Neural progenitor cell (in vitro differentiated cells): ENCODE measurements at regions not wholly inside any gene's neighbourhood (a gene's known extent, or its start where the extent isn't known, plus 50 kb on each side); places are given as distances from the start of the nearest gene placed in this dataset.

Experiments
- DNase-seq: peaks from one replicate; pipeline ENCODE4 v3.0.0-alpha.2; 2016; ENCODE audit warnings: low spot score
- H2AFZ ChIP-seq: fragments of 200-600 bp; sonication (generic); replicated peaks from 2 replicates; pipeline ENCODE4 v1.6.1; 2016; ENCODE audit warnings: antibody characterized with exemption
- H3F3A ChIP-seq: fragments of 200-600 bp; sonication (generic); 2 replicates; pipeline ENCODE4 v1.6.1; 2016; ENCODE audit warnings: antibody characterized with exemption, low read depth
- H3K27ac ChIP-seq: fragments of 200-600 bp; sonication (generic); 2 replicates; pipeline ENCODE4 v1.5.1; 2016; ENCODE audit warnings: mild to moderate bottlenecking
- H3K27me3 ChIP-seq: fragments of 200-600 bp; sonication (generic); 2 replicates; pipeline ENCODE4 v1.6.1; 2016; ENCODE audit warnings: mild to moderate bottlenecking, moderate library complexity
- H3K36me3 ChIP-seq: fragments of 200-600 bp; sonication (generic); 2 replicates; pipeline ENCODE4 v1.5.1; 2016
- H3K4me1 ChIP-seq: fragments of 200-600 bp; sonication (generic); 2 replicates; pipeline ENCODE4 v1.6.1; 2016; ENCODE audit warnings: mixed run types
- H3K4me2 ChIP-seq: fragments of 200-600 bp; sonication (generic); 2 replicates; pipeline ENCODE4 v1.6.1; 2016
- H3K4me3 ChIP-seq: fragments of 200-600 bp; sonication (generic); 2 replicates; pipeline ENCODE4 v1.5.1; 2016
- H3K79me2 ChIP-seq: fragments of 200-600 bp; sonication (generic); 2 replicates; pipeline ENCODE4 v1.6.1; 2016; ENCODE audit warnings: low read depth
- H3K9ac ChIP-seq: fragments of 200-600 bp; sonication (generic); 2 replicates; pipeline ENCODE4 v1.6.1; 2016
- H3K9me3 ChIP-seq: fragments of 200-600 bp; sonication (generic); 2 replicates; pipeline ENCODE4 v1.5.1; 2016; ENCODE audit warnings: low read depth
- H4K20me1 ChIP-seq: fragments of 200-600 bp; sonication (generic); 2 replicates; pipeline ENCODE4 v1.6.1; 2016; ENCODE audit warnings: low read depth
- H3K27ac Mint-ChIP-seq: 3 replicates; pipeline ENCODE4 v1.8.0; 2021; ENCODE audit warnings: mixed read lengths
- H3K27me3 Mint-ChIP-seq: 2 replicates; pipeline ENCODE4 v1.8.0; 2022; ENCODE audit warnings: low read depth, mild to moderate bottlenecking, inconsistent platforms, moderate library complexity, mixed read lengths; ENCODE audit not compliant: insufficient read depth
- H3K36me3 Mint-ChIP-seq: 3 replicates; pipeline ENCODE4 v1.8.0; 2021; ENCODE audit warnings: mixed read lengths
- H3K4me1 Mint-ChIP-seq: 3 replicates; pipeline ENCODE4 v1.8.0; 2021; ENCODE audit warnings: mixed read lengths
- H3K4me3 Mint-ChIP-seq: 3 replicates; pipeline ENCODE4 v1.8.0; 2021; ENCODE audit warnings: mild to moderate bottlenecking, moderate library complexity, mixed read lengths
- H3K9me3 Mint-ChIP-seq: 3 replicates; pipeline ENCODE4 v1.8.0; 2020; ENCODE audit warnings: mixed read lengths
- CTCF ChIP-seq: fragments of 200-600 bp; sonication (generic); IDR thresholded peaks from 2 replicates; pipeline ENCODE4 v1.5.1; 2017; ENCODE audit warnings: antibody characterized with exemption, mild to moderate bottlenecking
- EZH2 ChIP-seq: fragments of 200-600 bp; sonication (generic); IDR thresholded peaks from 2 replicates; pipeline ENCODE4 v1.6.1; 2017; ENCODE audit warnings: antibody characterized with exemption, mild to moderate bottlenecking, moderate library complexity
- EZH2phosphoT487 ChIP-seq: fragments of 200-600 bp; sonication (generic); IDR thresholded peaks from 2 replicates; pipeline ENCODE4 v1.6.1; 2017; ENCODE audit warnings: antibody characterized with exemption

- H3K79me2 ChIP-seq: no peaks in the 10 kb centered on the region
- Mint-ChIP-seq H3K4me1 (peaks cover 4% of the 10 kb centered on the region), H3K27me3 (no peaks in the 10 kb centered on the region), H3K36me3 (no peaks in the 10 kb centered on the region), H3K4me3 (no peak overlapping the region), H3K9me3 (no peaks in the 10 kb centered on the region), H3K27ac (no peak overlapping the region)
- no peak for TF ChIP-seq EZH2phosphoT487
- no peak for TF ChIP-seq CTCF
- no peak for TF ChIP-seq EZH2
- no peak overlapping the region for H3K4me3 ChIP-seq
- H3K9me3 ChIP-seq: no peaks in the 10 kb centered on the region
- peaks cover 10% of the 10 kb centered on the region for H3F3A ChIP-seq
- no peaks in the 10 kb centered on the region for H3K36me3 ChIP-seq
- peaks cover 16% of the 10 kb centered on the region for H3K4me1 ChIP-seq
- peak overlapping the region; percentile 88 for H2AFZ ChIP-seq
- no peak overlapping the region for H3K27ac ChIP-seq
- H3K9ac ChIP-seq: no peak overlapping the region
- H4K20me1 ChIP-seq: no peaks in the 10 kb centered on the region
- no peak for DNase-seq
- H3K27me3 ChIP-seq: no peaks in the 10 kb centered on the region
- no peak overlapping the region for H3K4me2 ChIP-seq
Measured at GRCh38 chr12:45633733-45634132, 95.8 kb upstream of the ARID2 start.

GRCh38 chr12:45634273-45634917 lies 95.1 kb upstream of the ARID2 start:
- Histone ChIP-seq H4K20me1 (no peaks in the 10 kb centered on the region), H3K27me3 (no peaks in the 10 kb centered on the region), H3K4me2 (no peak overlapping the region), H3K9me3 (no peaks in the 10 kb centered on the region), H3K4me1 (peaks cover 16% of the 10 kb centered on the region), H3K36me3 (no peaks in the 10 kb centered on the region), H2AFZ (no peak overlapping the region), H3K4me3 (no peak overlapping the region), H3K9ac (no peak overlapping the region), H3K79me2 (no peaks in the 10 kb centered on the region), H3K27ac (no peak overlapping the region), H3F3A (peaks cover 10% of the 10 kb centered on the region)
- no peak overlapping the region for H3K4me3 Mint-ChIP-seq
- peak; percentile 13 for DNase-seq
- peaks cover 4% of the 10 kb centered on the region for H3K4me1 Mint-ChIP-seq
- H3K36me3 Mint-ChIP-seq: no peaks in the 10 kb centered on the region
- H3K27ac Mint-ChIP-seq: no peak overlapping the region
- H3K27me3 Mint-ChIP-seq: no peaks in the 10 kb centered on the region
- no peaks in the 10 kb centered on the region for H3K9me3 Mint-ChIP-seq
- no peak for TF ChIP-seq CTCF
- no peak for TF ChIP-seq EZH2phosphoT487
- TF ChIP-seq EZH2: no peak

DNA sequence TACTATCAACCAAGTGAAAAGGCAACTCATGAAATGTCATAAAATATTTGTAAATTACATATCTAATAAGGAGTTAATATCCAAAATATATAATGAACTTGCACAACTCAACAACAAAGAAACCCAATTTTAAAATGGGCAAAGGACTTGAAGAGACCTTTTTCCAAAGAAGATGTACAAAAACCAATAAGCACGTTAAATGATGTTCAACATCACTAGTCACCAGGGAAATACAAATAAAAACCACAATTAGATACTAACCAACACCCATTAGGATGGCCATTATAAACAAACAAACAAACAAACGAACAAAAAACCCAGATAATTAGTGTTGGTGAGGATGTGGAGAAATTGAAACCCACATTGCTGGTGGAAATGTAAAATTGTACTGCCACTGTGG lies 92.3 kb upstream of the ARID2 start:
- Histone ChIP-seq H3K4me2 (no peak overlapping the region), H3K27ac (no peak overlapping the region), H3F3A (peaks cover 10% of the 10 kb centered on the region), H3K36me3 (no peaks in the 10 kb centered on the region), H3K9ac (no peak overlapping the region), H3K79me2 (no peaks in the 10 kb centered on the region), H3K4me1 (peaks cover 16% of the 10 kb centered on the region), H2AFZ (no peak overlapping the region), H4K20me1 (no peaks in the 10 kb centered on the region), H3K27me3 (no peaks in the 10 kb centered on the region), H3K9me3 (no peaks in the 10 kb centered on the region), H3K4me3 (no peak overlapping the region)
- H3K27me3 Mint-ChIP-seq: peaks cover 2% of the 10 kb centered on the region
- H3K36me3 Mint-ChIP-seq: no peaks in the 10 kb centered on the region
- no peak overlapping the region for H3K27ac Mint-ChIP-seq
- H3K4me3 Mint-ChIP-seq: no peak overlapping the region
- DNase-seq: no peak
- peaks cover 4% of the 10 kb centered on the region for H3K4me1 Mint-ChIP-seq
- peaks cover 2% of the 10 kb centered on the region for H3K9me3 Mint-ChIP-seq
- TF ChIP-seq EZH2phosphoT487: no peak

DNA sequence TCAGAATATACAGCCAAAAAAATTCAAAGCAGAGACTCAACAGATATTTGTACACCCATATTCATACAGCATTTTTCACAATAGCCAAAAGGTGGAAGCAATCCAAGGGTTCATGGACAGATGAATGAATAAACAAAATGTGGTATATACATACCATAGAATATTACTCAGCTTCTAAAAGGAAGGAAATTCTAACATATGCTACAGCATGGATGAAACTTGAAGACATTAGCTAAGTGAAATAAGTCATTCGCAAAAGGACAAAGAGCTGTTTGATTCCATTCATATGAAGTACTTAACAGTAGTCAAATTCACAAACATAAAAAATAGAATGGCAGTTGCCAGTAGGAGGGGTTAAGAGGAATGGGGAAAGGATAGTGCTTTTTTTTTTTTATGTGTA lies 91.8 kb upstream of the ARID2 start:
- H3K27me3 Mint-ChIP-seq: peaks cover 2% of the 10 kb centered on the region
- H3F3A ChIP-seq: peaks cover 10% of the 10 kb centered on the region
- H3K27me3 ChIP-seq: no peaks in the 10 kb centered on the region
- H3K4me1 ChIP-seq: peaks cover 16% of the 10 kb centered on the region
- H3K9me3 Mint-ChIP-seq: peaks cover 2% of the 10 kb centered on the region
- no peak overlapping the region for H3K4me3 ChIP-seq
- TF ChIP-seq EZH2phosphoT487 (no peak), EZH2 (no peak), CTCF (no peak)
- peaks cover 4% of the 10 kb centered on the region for H3K4me1 Mint-ChIP-seq
- no peaks in the 10 kb centered on the region for H4K20me1 ChIP-seq
- H3K9ac ChIP-seq: no peak overlapping the region
- no peaks in the 10 kb centered on the region for H3K36me3 ChIP-seq
- H3K79me2 ChIP-seq: no peaks in the 10 kb centered on the region
- no peak overlapping the region for H3K4me2 ChIP-seq
- H3K27ac Mint-ChIP-seq: no peak overlapping the region
- H3K36me3 Mint-ChIP-seq: no peaks in the 10 kb centered on the region
- no peak overlapping the region for H3K27ac ChIP-seq
- no peaks in the 10 kb centered on the region for H3K9me3 ChIP-seq
- H3K4me3 Mint-ChIP-seq: no peak overlapping the region
- no peak for DNase-seq
- no peak overlapping the region for H2AFZ ChIP-seq
